Head of caudate nucleus (tissue), 42 donors: ENCODE measurements at regions not wholly inside any gene's neighbourhood (a gene's known extent, or its start where the extent isn't known, plus 50 kb on each side); places are given as distances from the start of the nearest gene placed in this dataset.
"Not testable (repeated sequence)": the region's sequence is repeated elsewhere in the genome, so short reads cannot be mapped to it uniquely, and the experiment has no call there.

ENCODE experiments used
- DNase-seq, 42 donors: peaks; one replicate each; pipeline versions ENCODE4 v3.0.0 to v3.0.0-alpha.2; 2020 to 2021; ENCODE audit warnings: mixed read lengths in 7 of 42
- intact Hi-C: fragments of 100-400 bp; cut with DNase I; formaldehyde crosslinking; loops from one replicate; pipeline ENCODE4 v1.15.0; 2022

GRCh38 chr4:60723796-60724195 is 476.3 kb upstream of the ADGRL3 start:
- intact Hi-C loops = no loop called here
- no peak for DNase-seq

- intact Hi-C loops = no loop called here
- no peak for DNase-seq
Observed at GRCh38 chr4:60724623-60725022, 475.5 kb upstream of the ADGRL3 start.

- intact Hi-C loops = no loop called here
- DNase-seq = no peak
Observed at GRCh38 chr4:60726779-60727178, 473.3 kb upstream of the ADGRL3 start.

GRCh38 chr4:60729194-60729593 is 470.9 kb upstream of the ADGRL3 start:
- intact Hi-C loops = no loop called here
- DNase-seq = no peak

- DNase-seq, intact Hi-C loops: not testable (repeated sequence)
Observed at GRCh38 chr4:60729764-60730163, 470.4 kb upstream of the ADGRL3 start.

- intact Hi-C loops = no loop called here
Observed at GRCh38 chr4:60737858-60738257, 462.3 kb upstream of the ADGRL3 start.

GRCh38 chr4:60743654-60744053 is 456.5 kb upstream of the ADGRL3 start:
- no peak for DNase-seq
- intact Hi-C loops = no loop called here

More at GRCh38 chr4:60737858-60738257, 462.3 kb upstream of the ADGRL3 start:
- no peak for DNase-seq

GRCh38 chr4:60744767-60745166 is 455.4 kb upstream of the ADGRL3 start:
- intact Hi-C loops = no loop called here
- DNase-seq = no peak

- DNase-seq = no peak
- intact Hi-C loops = no loop called here
Observed at GRCh38 chr4:60745800-60746571, 454.1 kb upstream of the ADGRL3 start.

GRCh38 chr4:60750962-60751361 is 449.2 kb upstream of the ADGRL3 start:
- intact Hi-C loops = no loop called here

GRCh38 chr4:60757986-60758680 is 442.0 kb upstream of the ADGRL3 start:
- no peak for DNase-seq
- intact Hi-C loops = no loop called here

More at GRCh38 chr4:60750962-60751361, 449.2 kb upstream of the ADGRL3 start:
- DNase-seq = no peak

- intact Hi-C loops = no loop called here
- DNase-seq = no peak
Observed at GRCh38 chr4:60759518-60760245, 440.4 kb upstream of the ADGRL3 start.

- intact Hi-C loops = loop anchor here (5.0 kb wide), 1 partner anchor 139 kb away; no protein-coding TSS in a partner anchor
- DNase-seq = no peak
Observed at GRCh38 chr4:60780874-60781273, 419.3 kb upstream of the ADGRL3 start.

- DNase-seq = no peak
- intact Hi-C loops = no loop called here
Observed at GRCh38 chr4:60790608-60791007, 409.5 kb upstream of the ADGRL3 start.

- intact Hi-C loops = no loop called here
- DNase-seq = no peak
Observed at GRCh38 chr4:60794372-60794771, 405.8 kb upstream of the ADGRL3 start.

GRCh38 chr4:60799214-60799613 is 400.9 kb upstream of the ADGRL3 start:
- intact Hi-C loops = no loop called here
- DNase-seq = no peak

GRCh38 chr4:60800701-60801100 is 399.4 kb upstream of the ADGRL3 start:
- no peak for DNase-seq
- intact Hi-C loops = no loop called here

- peak in 18 of 42 donors; percentile 7 to 71 (median 24) for DNase-seq
- intact Hi-C loops = no loop called here
Observed at GRCh38 chr4:60805500-60806313, 394.4 kb upstream of the ADGRL3 start.
